ENCODE measurements at regions not wholly inside any gene's neighbourhood (a gene's known extent, or its start where the extent isn't known, plus 50 kb on each side); places are given as distances from the start of the nearest gene placed in this dataset.

GRCh38 chr13:62483774-62484173, 1068.1 kb upstream of the PCDH20 start:
- TF ChIP-seq TAF1 (IDR thresholded peaks at IDR 0.05; ENCODE audit: low read depth) = no peak
- no peak for TF ChIP-seq REST (IDR thresholded peaks at IDR 0.05; ENCODE audit: low read depth)
- TF ChIP-seq FOXM1 (IDR thresholded peaks at IDR 0.05; ENCODE audit: borderline replicate concordance, low read depth) = no peak
- TF ChIP-seq EP300 (IDR thresholded peaks at IDR 0.05; ENCODE audit: borderline replicate concordance) = no peak
- no peak for TF ChIP-seq EGR1 (IDR thresholded peaks at IDR 0.05)
- no peak for TF ChIP-seq CREB1 (IDR thresholded peaks at IDR 0.05; ENCODE audit: low read depth)
- no peak for TF ChIP-seq YY1 (IDR thresholded peaks at IDR 0.05; ENCODE audit: low read depth)
- no peak for TF ChIP-seq TEAD4 (IDR thresholded peaks at IDR 0.05)
- no peak for TF ChIP-seq CEBPB (IDR thresholded peaks at IDR 0.05)
- TF ChIP-seq TCF12 (IDR thresholded peaks at IDR 0.05; ENCODE audit: low read depth) = no peak
- no peak for TF ChIP-seq USF1 (IDR thresholded peaks at IDR 0.05)
- no peak for TF ChIP-seq MAX (IDR thresholded peaks at IDR 0.05)
- TF ChIP-seq NFIC (IDR thresholded peaks at IDR 0.05) = no peak
- TF ChIP-seq RAD21 (IDR thresholded peaks at IDR 0.05; ENCODE audit: low read depth) = no peak
